GM11168 (cell line): ENCODE measurements at regions not wholly inside any gene's neighbourhood (a gene's known extent, or its start where the extent isn't known, plus 50 kb on each side); places are given as distances from the start of the nearest gene placed in this dataset.
"Not testable (repeated sequence)": the region's sequence is repeated elsewhere in the genome, so short reads cannot be mapped to it uniquely, and the experiment has no call there.

Experiments
- in situ Hi-C: fragments of 300-500 bp; cut with MboI; formaldehyde crosslinking; loops from one replicate; pipeline ENCODE4 v1.12.0; 2022; ENCODE audit warnings: low sequenced_read_pairs; ENCODE audit not compliant: unreplicated experiment

- in situ Hi-C loops: no loop called here
These were observed 170.2 kb upstream of the CDKN3 start for GRCh38 chr14:54226558-54226957.

- in situ Hi-C loops: no loop called here
These were observed 167.7 kb upstream of the CDKN3 start for GRCh38 chr14:54229136-54229535.

- in situ Hi-C loops: no loop called here
These were observed 166.2 kb upstream of the CDKN3 start for GRCh38 chr14:54230645-54231044.

GRCh38 chr14:54232735-54233134 lies 164.1 kb upstream of the CDKN3 start:
- in situ Hi-C loops: no loop called here

- in situ Hi-C loops: no loop called here
These were observed 155.3 kb upstream of the CDKN3 start for GRCh38 chr14:54241517-54241916.

- in situ Hi-C loops: no loop called here
These were observed 145.5 kb upstream of the CDKN3 start for GRCh38 chr14:54251356-54251755.

GRCh38 chr14:54252072-54252730 lies 144.6 kb upstream of the CDKN3 start:
- in situ Hi-C loops: no loop called here

GRCh38 chr14:54253195-54253947 lies 143.4 kb upstream of the CDKN3 start:
- in situ Hi-C loops: no loop called here

- in situ Hi-C loops: no loop called here
These were observed 140.7 kb upstream of the CDKN3 start for GRCh38 chr14:54256156-54256555.

- in situ Hi-C loops: no loop called here
These were observed 139.4 kb upstream of the CDKN3 start for GRCh38 chr14:54257424-54257823.

- in situ Hi-C loops: no loop called here
These were observed 138.4 kb upstream of the CDKN3 start for GRCh38 chr14:54258382-54258781.

GRCh38 chr14:54259821-54260220 lies 137.0 kb upstream of the CDKN3 start:
- in situ Hi-C loops: no loop called here

- in situ Hi-C loops: no loop called here
These were observed 135.5 kb upstream of the CDKN3 start for GRCh38 chr14:54261283-54261682.

- in situ Hi-C loops: not testable (repeated sequence)
These were observed 130.2 kb upstream of the CDKN3 start for GRCh38 chr14:54266616-54267015.

GRCh38 chr14:54267172-54267571 lies 129.6 kb upstream of the CDKN3 start:
- in situ Hi-C loops: no loop called here

- in situ Hi-C loops: no loop called here
These were observed 120.6 kb upstream of the CDKN3 start for GRCh38 chr14:54275997-54276725.

GRCh38 chr14:54278087-54278486 lies 118.7 kb upstream of the CDKN3 start:
- in situ Hi-C loops: no loop called here

GRCh38 chr14:54278665-54279295 lies 118.0 kb upstream of the CDKN3 start:
- in situ Hi-C loops: no loop called here

- in situ Hi-C loops: no loop called here
These were observed 114.0 kb upstream of the CDKN3 start for GRCh38 chr14:54282849-54283248.

- in situ Hi-C loops: no loop called here
These were observed 111.8 kb upstream of the CDKN3 start for GRCh38 chr14:54285030-54285429.
